Kidney tubule cell (primary cell): ENCODE measurements at regions not wholly inside any gene's neighbourhood (a gene's known extent, or its start where the extent isn't known, plus 50 kb on each side); places are given as distances from the start of the nearest gene placed in this dataset.

Source experiments
- DNase-seq: peaks from one replicate; pipeline ENCODE4 v3.0.0-alpha.2; 2018; ENCODE audit warnings: low spot score

DNA sequence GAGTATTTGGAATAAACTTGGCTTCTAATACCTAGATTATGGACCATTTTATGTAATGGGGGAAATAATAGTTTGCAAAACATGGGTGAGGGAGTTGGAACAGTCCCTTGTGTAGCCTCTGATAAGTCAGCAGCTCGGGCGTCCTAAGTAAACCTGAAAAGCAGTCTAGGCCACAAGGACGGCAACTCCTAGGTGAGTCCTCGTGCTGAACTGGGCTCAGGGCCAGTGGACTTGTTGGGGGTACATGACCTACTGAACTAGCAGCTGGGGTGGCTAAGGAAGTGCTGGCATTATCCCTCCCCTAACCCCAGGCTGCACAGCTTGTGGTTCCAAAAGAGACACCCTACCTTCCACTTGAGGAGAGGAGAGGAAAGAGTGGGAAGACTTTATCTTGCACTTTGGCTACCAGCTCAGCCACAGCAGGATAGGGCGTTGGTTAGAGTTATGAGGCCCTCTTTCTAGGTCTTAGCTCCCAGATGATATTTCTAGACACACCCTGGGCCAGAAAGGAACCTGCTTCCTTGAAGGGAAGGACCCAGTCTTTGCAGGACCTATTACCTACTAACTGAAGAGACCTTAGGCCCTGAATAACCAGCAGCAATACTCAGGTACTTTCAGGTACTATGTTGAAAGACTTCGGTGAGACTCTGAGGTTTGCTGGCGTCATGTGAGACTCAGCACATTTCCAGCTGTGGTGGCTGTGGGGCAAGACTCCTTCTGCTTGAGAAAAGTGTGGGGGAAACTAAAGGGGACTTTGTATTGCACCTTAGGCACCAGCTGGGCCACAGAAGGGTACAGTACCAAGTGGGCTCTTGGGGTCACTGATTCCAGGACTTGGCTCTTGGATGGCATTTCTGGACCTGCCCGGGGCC is 71.0 kb downstream of the AQP4 start:
- no peak for DNase-seq

DNA sequence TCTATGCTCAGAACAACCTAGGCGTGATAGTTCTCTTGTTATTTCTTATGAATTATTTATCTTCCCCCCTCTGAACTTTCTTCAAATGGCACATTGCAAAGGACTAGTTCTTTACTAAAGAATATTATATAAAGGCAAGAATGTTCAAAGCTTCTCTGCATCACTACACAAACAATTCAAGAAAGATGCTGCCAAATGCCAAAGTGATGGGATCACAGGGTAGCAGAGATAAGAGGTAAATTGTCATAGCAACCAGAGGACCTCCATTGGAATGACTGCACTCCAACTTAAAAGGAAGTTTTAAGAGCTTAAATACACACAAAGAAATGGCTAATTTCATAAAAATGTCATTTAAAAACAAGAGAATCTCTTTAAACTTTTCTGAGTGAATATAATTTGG is 72.8 kb downstream of the AQP4 start:
- DNase-seq, result peak; percentile 61

DNA sequence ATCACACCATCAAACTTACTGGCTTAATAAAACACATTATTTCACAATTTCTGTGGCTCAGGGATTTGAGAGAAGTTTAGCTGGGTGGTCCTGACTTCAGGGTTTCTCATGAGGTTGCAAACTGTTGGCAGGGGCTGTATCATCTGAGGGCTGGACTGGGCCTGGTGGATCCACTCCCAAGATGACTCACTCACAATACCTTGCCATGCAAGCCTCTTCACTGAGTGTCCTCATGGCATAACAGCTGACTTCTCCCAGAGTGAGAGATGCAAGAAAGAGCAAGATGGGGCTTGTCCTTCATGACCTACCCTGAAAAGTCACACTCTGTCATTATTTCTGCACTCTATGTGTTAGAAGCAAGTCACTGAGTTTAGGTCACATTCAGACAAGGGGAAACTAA is 73.8 kb downstream of the AQP4 start:
- DNase-seq, result peak; percentile 28

- DNase-seq, result no peak
Observed at GRCh38 chr18:26784599-26784998, 80.9 kb downstream of the AQP4 start.

DNA sequence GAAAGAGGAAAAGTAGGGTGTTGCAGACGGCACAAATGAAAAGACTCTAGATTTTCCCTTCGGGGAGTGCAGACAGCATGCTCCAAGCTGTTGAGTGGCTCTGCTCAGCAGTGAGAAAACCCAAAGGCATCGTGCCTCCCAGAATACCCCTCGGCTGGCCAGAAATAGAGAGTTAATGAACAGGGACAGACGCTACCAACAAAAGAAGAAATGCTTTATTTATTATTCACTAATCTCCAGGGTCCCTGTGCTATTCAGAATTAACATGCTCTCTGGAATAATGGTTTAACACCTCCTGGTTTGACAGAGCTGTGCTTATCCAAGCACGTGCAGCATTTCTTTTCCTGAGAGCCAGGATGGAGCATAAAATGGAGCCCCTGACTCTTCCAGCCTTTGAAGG is 82.3 kb downstream of the AQP4 start:
- no peak for DNase-seq

GRCh38 chr18:26780520-26781325 is 84.8 kb downstream of the AQP4 start:
- DNase-seq, result no peak

DNA sequence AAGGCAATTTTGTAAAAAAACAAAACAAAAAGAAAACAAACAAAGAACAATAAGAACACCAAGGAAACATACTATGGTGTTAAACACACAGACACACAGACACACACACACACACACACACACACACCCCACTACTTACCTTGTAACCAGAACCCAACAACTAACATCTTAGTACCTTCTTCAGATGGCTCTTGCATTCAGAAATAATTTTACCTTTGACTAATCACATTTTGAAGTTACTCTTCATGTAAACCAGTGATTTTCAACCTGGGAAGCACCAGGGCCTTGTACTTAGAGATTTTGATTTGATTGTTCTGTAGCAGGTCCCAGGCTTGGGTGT is 87.5 kb downstream of the AQP4 start:
- no peak for DNase-seq

DNA sequence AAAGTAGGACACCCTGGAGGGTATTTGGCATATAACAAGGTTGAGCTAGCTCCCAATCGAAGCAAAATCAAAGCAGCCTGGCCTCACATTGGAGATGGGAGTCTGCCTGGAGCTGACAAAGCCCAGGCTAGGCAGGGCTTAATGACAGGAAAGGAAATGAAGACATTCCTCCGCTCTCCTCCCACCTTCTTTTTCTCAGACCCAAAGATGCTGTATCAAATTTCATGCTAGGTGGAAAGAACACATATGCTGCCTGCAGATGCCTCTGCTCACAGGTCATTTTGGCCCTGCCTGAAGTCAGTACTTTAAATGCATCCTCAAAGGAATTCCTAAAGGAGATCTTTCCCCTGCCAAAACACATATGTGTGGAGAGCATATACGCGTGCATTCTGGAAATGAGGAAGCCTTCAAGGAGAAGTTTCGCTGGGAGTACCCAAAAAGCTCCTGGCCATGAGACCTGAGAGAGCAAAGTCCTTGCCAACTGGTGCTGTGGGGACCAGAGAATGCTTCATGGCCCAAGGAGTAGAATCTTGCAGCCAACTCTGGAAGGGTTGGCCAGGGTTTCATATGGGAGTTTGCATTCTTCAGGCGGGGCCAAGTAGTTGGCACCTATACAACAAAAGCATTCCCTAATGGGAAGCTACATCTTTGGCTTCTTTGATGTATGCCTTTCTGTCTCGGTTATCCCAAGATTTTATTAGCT is 88.0 kb downstream of the AQP4 start:
- DNase-seq, result no peak

- DNase-seq, result no peak
Observed at GRCh38 chr18:26772691-26773090, 92.8 kb downstream of the AQP4 start.

- DNase-seq, result peak; percentile 33
Observed at GRCh38 chr18:26771524-26771923, 94.0 kb downstream of the AQP4 start.

- DNase-seq, result no peak
Observed at GRCh38 chr18:26768385-26768784, 97.1 kb downstream of the AQP4 start.

DNA sequence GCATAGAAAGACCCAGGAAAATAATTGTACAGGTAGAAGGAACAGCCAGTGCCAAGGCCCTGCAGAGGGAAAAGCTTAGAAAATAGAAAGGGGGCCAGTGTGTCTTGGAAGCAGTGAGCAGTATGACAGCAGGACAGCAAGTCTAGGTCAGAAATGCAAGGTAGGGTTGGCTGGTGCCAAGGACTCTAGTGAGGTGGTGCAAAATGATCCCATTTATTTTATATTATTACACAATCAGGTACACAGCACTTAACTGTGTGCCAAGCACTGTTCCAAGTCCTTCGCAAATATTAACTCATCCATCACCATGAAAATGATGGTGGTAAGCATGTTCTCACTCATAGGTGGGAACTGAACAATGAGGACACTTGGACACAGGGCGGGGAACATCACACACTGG is 100.0 kb downstream of the AQP4 start:
- no peak for DNase-seq

GRCh38 chr18:26764586-26764985 is 100.9 kb downstream of the AQP4 start:
- DNase-seq, result no peak

DNA sequence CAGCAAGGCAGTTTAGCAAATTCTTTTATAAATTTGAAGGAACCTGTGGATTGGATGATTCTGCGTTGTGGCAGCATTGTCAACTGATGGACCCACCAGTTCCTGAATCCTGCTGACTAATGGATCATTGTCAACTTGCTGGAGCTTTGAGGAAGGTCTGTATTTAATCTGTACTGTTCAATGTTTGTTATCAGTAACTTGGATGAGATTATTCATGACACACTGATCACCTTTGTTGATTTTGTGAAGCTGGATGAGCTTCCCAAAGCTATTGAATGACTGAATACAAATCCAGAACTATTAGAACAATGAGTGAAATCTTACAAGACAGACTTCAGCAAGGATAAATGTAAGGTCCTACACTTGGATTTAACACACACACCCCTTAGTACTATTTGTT is 101.3 kb downstream of the AQP4 start:
- no peak for DNase-seq

GRCh38 chr18:26763446-26764110 is 101.9 kb downstream of the AQP4 start:
- no peak for DNase-seq

DNA sequence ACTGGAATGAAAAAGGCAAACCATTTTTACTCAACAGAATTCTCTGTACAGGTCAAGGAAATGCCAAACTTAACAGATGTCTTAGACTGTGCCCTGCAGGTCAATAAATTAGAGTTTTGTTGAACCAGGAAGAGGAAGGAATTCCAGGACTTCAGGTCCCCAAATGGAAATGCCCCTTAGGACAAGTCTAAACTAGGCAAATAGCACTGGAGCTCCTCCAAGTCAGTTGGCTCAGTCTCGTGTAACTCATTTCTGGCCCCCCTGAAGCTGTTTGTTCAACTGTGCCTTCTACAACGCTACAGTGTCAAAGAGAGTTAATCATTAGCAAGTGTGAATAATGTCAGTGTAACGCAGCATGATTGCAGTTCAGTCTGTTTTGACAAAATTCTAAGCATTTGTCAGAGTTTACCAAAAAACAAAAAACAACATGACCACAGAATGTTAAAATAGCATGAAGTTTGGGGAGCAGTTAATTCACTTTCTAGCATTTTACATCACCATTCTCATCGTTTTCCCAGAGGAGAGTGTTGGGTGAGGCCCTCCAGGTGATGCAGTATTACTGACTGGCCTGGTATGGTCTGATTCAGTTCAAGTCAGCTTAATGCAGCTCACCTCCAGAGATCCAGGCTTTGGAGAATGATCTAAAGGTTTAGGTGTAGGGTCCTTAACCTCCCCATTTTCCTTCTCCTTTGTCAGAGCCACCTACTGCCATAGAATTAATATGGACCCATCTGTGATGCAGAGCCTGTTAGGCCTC is 108.1 kb downstream of the AQP4 start:
- DNase-seq, result peak; percentile 89

GRCh38 chr18:26756556-26756955 is 109.0 kb downstream of the AQP4 start:
- peak; percentile 50 for DNase-seq

DNA sequence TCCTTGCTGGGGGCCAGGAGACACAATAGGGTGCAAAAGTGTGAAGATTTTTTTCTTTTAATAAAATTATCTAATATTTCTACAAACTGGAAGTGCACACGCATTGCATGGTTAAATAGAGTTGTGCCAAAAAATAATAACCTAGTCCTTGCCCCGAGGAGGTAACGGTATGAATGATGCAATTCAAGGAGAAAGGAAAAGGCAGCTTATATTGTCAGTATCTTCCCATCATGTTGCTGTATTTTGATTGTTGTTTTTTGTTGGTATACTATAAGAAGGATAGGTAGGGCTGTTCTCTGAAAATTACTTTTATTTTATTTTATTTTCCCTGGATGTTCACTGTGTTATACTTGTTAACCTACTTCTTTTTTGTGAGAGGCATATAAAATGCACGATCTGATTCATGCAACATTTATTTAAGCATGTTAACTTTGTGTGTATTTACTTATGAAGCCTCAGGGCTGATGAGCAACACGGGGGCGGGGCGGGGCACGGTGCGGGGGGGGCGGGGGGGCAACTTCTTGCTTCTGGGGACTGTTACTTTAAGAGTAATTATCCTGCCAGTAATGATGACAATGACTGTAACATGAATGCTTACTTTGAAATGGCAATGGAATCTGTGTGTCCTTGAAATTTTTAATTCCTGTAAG is 118.6 kb downstream of the AQP4 start:
- DNase-seq, result peak; percentile 59

DNA sequence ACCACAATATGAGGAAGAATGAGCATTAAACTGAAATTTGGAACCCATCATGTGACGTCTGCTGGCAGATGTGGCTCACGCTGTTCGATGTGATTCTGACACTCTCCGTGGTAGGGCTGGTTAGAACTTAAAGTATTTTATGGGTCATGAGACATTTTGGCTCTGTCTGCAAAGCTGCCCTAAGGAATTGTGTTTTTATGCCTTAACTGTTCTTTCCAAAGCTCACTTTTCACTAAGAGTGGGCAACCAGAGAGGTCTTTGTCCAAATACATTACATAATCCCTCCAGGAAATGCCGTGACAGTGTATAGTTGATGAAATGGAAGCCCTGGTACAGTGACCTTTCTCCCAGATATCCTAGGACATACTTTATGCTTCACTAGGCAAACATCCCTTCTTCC is 119.1 kb downstream of the AQP4 start:
- DNase-seq, result peak; percentile 54

- DNase-seq, result peak; percentile 35
Observed at GRCh38 chr18:26745288-26746181, 120.0 kb downstream of the AQP4 start.
